Fibroblast of lung (primary cell): ENCODE measurements at regions not wholly inside any gene's neighbourhood (a gene's known extent, or its start where the extent isn't known, plus 50 kb on each side); places are given as distances from the start of the nearest gene placed in this dataset.
A peak's percentile ranks its signal among the peaks of the same experiment; 100 is the strongest.
"Not testable (repeated sequence)": the region's sequence is repeated elsewhere in the genome, so short reads cannot be mapped to it uniquely, and the experiment has no call there.

Experiments
- DNase-seq, 2 donors: peaks; one replicate each; pipeline versions ENCODE4 v3.0.0 to v3.0.0-alpha.2; 2010; ENCODE audit warnings: low read depth in 2 of 2
- H2AFZ ChIP-seq: 2 replicates; pipeline ENCODE4 v1.5.1; 2012; ENCODE audit warnings: low read length, control low read depth, inconsistent platforms
- H3K27ac ChIP-seq: 2 replicates; pipeline ENCODE4 v1.5.1; 2011; ENCODE audit warnings: low read length, control low read depth; ENCODE audit not compliant: insufficient read depth
- H3K27me3 ChIP-seq: 2 replicates; pipeline ENCODE4 v1.5.1; 2011; ENCODE audit warnings: mild to moderate bottlenecking, low read length; ENCODE audit not compliant: control insufficient read depth, insufficient read depth
- H3K36me3 ChIP-seq: 2 replicates; pipeline ENCODE4 v1.5.1; 2011; ENCODE audit warnings: low read length; ENCODE audit not compliant: control insufficient read depth, insufficient read depth
- H3K4me1 ChIP-seq: 2 replicates; pipeline ENCODE4 v1.5.1; 2011; ENCODE audit warnings: low read length; ENCODE audit not compliant: control insufficient read depth, insufficient read depth; ENCODE audit errors: extremely low read depth
- H3K4me2 ChIP-seq: 2 replicates; pipeline ENCODE4 v1.5.1; 2011; ENCODE audit warnings: low read length, control low read depth; ENCODE audit not compliant: insufficient read depth; ENCODE audit errors: extremely low read depth
- H3K4me3 ChIP-seq, 4 experiments: fragments of 200-600 bp in 1 of 4; sonication (generic) in 1 of 4; replicated peaks in 1 of 4; 2 replicates each; pipeline ENCODE4 v1.5.1; 2011 to 2016; ENCODE audit warnings: low read length in 4 of 4, low read depth in 3 of 4, mild to moderate bottlenecking in 3 of 4, control low read depth in 2 of 4, inconsistent platforms in 1 of 4, mixed read lengths in 1 of 4; ENCODE audit not compliant: insufficient read depth in 1 of 4; ENCODE audit errors: control extremely low read depth in 1 of 4
- H3K79me2 ChIP-seq: 2 replicates; pipeline ENCODE4 v1.5.1; 2012; ENCODE audit warnings: mild to moderate bottlenecking, low read length, inconsistent platforms; ENCODE audit not compliant: control insufficient read depth, insufficient read depth
- H3K9ac ChIP-seq: 2 replicates; pipeline ENCODE4 v1.5.1; 2011; ENCODE audit warnings: mild to moderate bottlenecking, low read length, control low read depth; ENCODE audit not compliant: insufficient read depth
- H3K9me3 ChIP-seq: 2 replicates; pipeline ENCODE4 v1.5.1; 2012; ENCODE audit warnings: low read depth, low read length; ENCODE audit not compliant: control insufficient read depth, insufficient read depth
- H4K20me1 ChIP-seq: 2 replicates; pipeline ENCODE4 v1.5.1; 2011; ENCODE audit warnings: low read length; ENCODE audit not compliant: control insufficient read depth, insufficient read depth; ENCODE audit errors: extremely low read depth

- H3K36me3 ChIP-seq, H3K27me3 ChIP-seq, H3K4me3 ChIP-seq, DNase-seq, H3K4me2 ChIP-seq, H3K27ac ChIP-seq, H4K20me1 ChIP-seq, H3K79me2 ChIP-seq, H3K9ac ChIP-seq, H3K4me1 ChIP-seq, H2AFZ ChIP-seq, H3K9me3 ChIP-seq: not testable (repeated sequence)
Measured at GRCh38 chr2:91588782-91589223, 2897.3 kb downstream of the RPIA start.

- DNase-seq, H3K9ac ChIP-seq, H2AFZ ChIP-seq, H3K79me2 ChIP-seq, H3K4me3 ChIP-seq, H3K4me2 ChIP-seq, H3K4me1 ChIP-seq, H3K36me3 ChIP-seq, H3K27ac ChIP-seq, H3K9me3 ChIP-seq, H4K20me1 ChIP-seq, H3K27me3 ChIP-seq: not testable (repeated sequence)
Measured at GRCh38 chr2:91589454-91590328, 2898.2 kb downstream of the RPIA start.

- not testable (repeated sequence) for H3K36me3 ChIP-seq, H3K27me3 ChIP-seq, H3K9me3 ChIP-seq, H2AFZ ChIP-seq, H3K9ac ChIP-seq, H4K20me1 ChIP-seq, H3K4me3 ChIP-seq, H3K4me1 ChIP-seq, H3K79me2 ChIP-seq, H3K4me2 ChIP-seq, H3K27ac ChIP-seq, DNase-seq
Measured at GRCh38 chr2:91590381-91590780, 2898.9 kb downstream of the RPIA start.

GRCh38 chr2:91591066-91591465 lies 2899.6 kb downstream of the RPIA start:
- not testable (repeated sequence) for H3K9me3 ChIP-seq, H3K4me1 ChIP-seq, H3K9ac ChIP-seq, H2AFZ ChIP-seq, H3K27ac ChIP-seq, H3K4me2 ChIP-seq, DNase-seq, H3K36me3 ChIP-seq, H4K20me1 ChIP-seq, H3K79me2 ChIP-seq, H3K27me3 ChIP-seq, H3K4me3 ChIP-seq

GRCh38 chr2:91597436-91597835 lies 2906.0 kb downstream of the RPIA start:
- not testable (repeated sequence) for H3K9me3 ChIP-seq, H3K4me3 ChIP-seq, H3K4me1 ChIP-seq, H3K9ac ChIP-seq, DNase-seq, H3K27me3 ChIP-seq, H2AFZ ChIP-seq, H3K27ac ChIP-seq, H3K36me3 ChIP-seq, H4K20me1 ChIP-seq, H3K4me2 ChIP-seq, H3K79me2 ChIP-seq

- H3K9ac ChIP-seq, H3K27me3 ChIP-seq, H3K4me2 ChIP-seq, H3K9me3 ChIP-seq, H3K36me3 ChIP-seq, H3K79me2 ChIP-seq, H3K4me1 ChIP-seq, H3K27ac ChIP-seq, H4K20me1 ChIP-seq, H3K4me3 ChIP-seq, H2AFZ ChIP-seq: not testable (repeated sequence)
- peak in 1 of 2 donors; percentile 38 for DNase-seq
Measured at GRCh38 chr2:91598519-91598918, 2907.0 kb downstream of the RPIA start.

- not testable (repeated sequence) for H3K27me3 ChIP-seq, H2AFZ ChIP-seq, H3K9ac ChIP-seq, H3K79me2 ChIP-seq, H3K4me2 ChIP-seq, H3K36me3 ChIP-seq, H3K4me3 ChIP-seq, H3K9me3 ChIP-seq, H3K4me1 ChIP-seq, H3K27ac ChIP-seq, H4K20me1 ChIP-seq
- peak in 1 of 2 donors; percentile 28 for DNase-seq
Measured at GRCh38 chr2:91599000-91599399, 2907.5 kb downstream of the RPIA start.
